Inflammatory macrophage (primary cell): ENCODE measurements at regions not wholly inside any gene's neighbourhood (a gene's known extent, or its start where the extent isn't known, plus 50 kb on each side); places are given as distances from the start of the nearest gene placed in this dataset.
"Not testable (repeated sequence)": the region's sequence is repeated elsewhere in the genome, so short reads cannot be mapped to it uniquely, and the experiment has no call there.

Experiments used
- DNase-seq, 2 donors: peaks; one replicate each; pipeline ENCODE4 v3.0.0-alpha.2; 2020 to 2022

DNA sequence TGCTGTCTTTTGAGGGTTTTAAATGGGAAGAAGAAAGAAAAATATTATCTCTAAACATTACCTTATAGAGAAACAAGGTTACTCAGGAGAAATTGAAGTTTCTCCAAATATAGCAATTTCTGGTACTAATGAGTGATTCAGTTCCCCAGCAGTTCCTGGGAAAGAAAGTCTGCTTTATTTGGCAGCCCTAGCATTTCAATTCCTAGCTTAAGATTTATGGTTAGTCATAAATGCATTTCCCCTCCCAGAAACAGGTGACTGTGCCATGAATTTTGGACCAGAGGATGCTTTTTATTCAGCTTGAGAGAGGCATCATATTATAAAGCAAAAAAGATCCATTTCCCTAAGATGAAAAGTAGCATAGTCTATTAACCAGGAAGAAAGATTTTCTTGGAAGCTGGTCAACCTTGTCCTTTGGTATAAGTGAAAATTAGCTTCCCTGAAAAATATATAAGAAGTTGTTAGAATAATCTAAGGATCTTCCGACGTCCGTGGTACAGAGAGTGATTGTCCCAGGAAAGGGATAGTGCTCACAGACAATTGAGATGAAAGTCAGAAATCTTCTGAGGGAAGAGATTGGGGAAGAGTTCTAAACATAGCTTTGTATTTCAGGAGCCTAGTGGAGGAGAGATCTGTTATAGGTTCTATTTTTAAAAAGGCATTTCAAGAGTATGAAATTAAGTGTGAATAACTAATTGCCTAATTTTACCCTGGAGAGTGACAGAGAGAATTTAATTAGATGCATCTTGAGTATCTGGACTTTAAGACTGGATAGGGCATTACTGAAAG, 164.9 kb downstream of the ESM1 start:
- no peak for DNase-seq

DNA sequence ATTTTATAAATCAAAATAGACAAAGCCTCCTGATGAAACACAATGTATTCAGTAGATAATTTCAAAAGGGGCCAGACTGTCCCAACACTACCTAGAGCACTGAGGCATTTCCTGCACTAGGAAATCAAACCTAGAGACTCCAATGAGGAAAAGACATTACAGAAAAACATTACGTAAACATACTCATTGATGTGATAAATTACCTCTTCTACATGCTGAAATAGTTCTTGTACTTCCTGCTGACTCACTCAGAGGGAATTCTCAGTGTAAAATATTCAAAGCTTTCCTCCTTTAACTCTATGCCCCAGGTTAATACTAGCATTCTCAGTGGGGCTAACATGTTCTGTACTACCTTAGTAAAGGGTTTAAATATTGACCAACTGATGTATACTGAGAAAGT, 178.0 kb downstream of the ESM1 start:
- no peak for DNase-seq

- no peak for DNase-seq
Measured at GRCh38 chr5:54804521-54804920, 180.9 kb downstream of the ESM1 start.

GRCh38 chr5:54804086-54804485, 181.3 kb downstream of the ESM1 start:
- DNase-seq: no peak

DNA sequence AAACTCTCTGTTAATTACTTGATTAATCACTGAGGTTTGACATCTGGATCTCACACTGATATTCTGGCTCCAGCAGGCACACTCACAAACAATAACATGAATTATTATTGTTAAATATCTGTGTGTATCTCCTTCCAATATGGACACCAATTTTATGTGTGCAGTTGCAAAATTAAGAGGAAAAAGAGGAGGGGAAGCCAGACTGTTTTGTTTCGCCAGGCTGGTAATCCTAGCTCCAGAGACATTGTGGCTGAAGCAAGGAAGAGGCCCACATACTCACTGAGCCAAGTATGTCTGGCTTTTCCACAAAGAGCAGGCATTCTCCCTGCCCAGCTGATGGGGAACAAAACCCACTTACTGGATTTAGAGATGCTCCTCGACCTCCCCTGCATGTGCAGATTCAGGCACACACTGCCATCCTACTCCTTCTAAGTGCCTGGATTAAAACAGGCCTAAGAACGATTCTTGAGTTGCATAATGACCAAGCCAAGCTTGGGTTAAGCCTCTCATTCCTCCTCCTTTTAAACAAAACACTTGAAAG, 181.9 kb downstream of the ESM1 start:
- no peak for DNase-seq

- DNase-seq: no peak
Measured at GRCh38 chr5:54799645-54800044, 185.7 kb downstream of the ESM1 start.

- DNase-seq: no peak
Measured at GRCh38 chr5:54795777-54796176, 189.6 kb downstream of the ESM1 start.

DNA sequence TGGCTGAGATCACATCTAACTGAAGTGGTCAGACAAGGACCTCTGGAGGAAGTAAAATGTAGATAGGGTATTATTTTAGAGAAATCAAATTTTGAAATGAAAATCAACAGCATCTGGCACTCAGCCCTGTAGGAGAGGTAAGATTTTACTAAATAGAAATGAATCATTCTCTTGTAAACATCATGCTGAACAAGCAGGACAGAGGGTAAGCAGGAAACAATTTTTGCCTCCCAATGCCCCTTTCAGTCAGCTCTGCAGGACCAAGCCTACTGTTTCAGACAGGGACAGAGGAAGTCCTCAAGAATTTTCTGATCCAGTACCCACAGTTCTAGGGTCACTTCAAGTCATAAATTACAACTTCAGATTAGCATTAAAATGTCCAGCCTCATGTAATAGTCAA, 190.1 kb downstream of the ESM1 start:
- no peak for DNase-seq

DNA sequence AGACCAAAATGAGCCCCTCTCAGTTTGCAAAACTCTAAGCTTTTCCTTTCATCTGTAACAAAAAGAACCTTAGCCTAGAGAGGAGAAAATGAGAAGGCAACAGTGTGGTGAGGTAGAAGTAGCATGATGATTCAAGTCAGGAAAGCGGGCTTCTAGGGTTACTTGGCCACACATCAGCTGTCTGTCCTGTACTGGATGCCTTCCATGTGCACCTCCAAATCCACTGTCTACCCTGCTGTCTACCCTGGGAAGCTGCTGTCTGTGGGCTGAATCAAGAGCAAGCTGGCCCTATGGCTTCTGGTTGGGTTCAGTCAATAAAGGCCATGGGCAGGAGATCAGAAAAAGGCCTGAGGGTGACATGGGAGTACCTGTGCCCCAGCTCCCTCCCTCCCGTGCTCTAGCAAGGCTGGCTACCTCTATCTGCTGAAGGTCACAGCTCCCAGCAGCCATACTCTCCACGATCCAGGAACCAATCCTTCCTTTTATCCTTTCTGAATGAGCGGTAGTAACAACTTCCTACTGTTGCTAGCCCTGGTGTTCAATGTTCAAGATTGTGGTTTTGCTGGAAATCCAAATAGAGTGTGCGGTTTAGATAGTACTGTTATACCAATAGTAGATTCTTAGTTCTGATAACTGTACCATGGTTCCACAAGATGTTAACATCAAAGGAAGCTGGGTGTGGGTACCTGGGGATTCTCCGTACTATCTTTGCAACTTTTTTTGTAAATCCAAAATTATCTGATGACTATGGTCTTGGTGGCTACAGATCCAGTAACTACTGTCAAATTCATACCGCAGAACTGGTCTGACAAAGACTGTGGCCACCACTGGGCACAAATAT, 191.0 kb downstream of the ESM1 start:
- DNase-seq: no peak

- DNase-seq: no peak
Measured at GRCh38 chr5:54793468-54794134, 191.8 kb downstream of the ESM1 start.

DNA sequence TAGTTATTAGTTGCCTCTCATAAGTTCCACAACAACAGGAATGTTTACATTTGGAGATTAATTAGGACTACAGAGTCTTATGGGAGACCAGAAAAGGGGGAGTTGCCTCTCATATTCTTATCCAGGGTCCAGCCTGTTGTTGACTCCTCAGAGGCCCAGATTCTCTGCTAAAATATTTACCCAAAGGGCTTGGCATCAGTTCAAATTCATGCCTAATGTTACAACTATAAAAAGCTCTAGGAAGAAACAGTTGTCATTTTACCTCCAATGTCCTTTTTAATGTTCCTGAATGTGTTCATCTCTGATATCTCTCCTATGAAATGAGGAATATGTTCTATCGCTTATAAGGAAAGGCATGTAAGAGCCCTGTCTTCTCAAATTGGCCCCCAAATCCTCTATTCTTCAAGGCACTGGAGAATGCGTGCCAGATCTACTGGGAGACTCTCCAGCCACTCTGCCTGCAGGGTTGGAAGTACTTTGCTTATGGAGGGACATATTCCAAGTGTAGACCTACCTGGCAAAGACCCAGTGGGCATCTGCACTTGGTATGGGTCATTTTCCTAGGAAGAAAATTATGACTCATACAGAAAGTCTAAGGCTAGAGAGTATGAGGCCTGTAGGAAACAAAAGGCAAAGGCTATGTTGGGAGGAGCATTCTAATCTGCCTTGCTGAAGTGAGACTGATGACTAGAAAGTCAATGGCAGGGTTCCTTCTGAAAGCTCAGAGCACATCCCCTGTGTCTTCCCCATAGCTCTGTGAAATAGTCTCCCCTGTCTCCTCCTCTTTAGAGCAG, 192.6 kb downstream of the ESM1 start:
- no peak for DNase-seq

DNA sequence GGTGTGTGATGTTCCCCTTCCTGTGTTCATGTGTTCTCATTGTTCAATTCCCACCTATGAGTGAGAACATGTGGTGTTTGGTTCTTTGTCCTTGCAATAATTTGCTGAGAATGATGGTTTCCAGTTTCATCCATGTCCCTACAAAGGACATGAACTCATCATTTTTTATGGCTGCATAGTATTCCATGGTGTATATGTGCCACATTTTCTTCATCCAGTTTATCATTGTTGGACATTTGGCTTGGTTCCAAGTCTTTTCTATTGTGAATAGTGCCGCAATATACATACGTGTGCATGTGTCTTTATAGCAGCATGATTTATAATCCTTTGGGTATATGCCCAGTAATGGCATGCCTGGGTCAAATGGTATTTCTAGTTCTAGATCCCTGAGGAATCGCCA, 197.5 kb downstream of the ESM1 start:
- not testable (repeated sequence) for DNase-seq

- peak; percentile 75 to 83 for DNase-seq
Measured at GRCh38 chr5:54785729-54786591, 199.4 kb downstream of the ESM1 start.

- no peak for DNase-seq
Measured at GRCh38 chr5:54778783-54779182, 206.6 kb downstream of the ESM1 start.

GRCh38 chr5:54775645-54776044, 209.7 kb downstream of the ESM1 start:
- no peak for DNase-seq

GRCh38 chr5:54774281-54775170, 210.9 kb downstream of the ESM1 start:
- DNase-seq: no peak

DNA sequence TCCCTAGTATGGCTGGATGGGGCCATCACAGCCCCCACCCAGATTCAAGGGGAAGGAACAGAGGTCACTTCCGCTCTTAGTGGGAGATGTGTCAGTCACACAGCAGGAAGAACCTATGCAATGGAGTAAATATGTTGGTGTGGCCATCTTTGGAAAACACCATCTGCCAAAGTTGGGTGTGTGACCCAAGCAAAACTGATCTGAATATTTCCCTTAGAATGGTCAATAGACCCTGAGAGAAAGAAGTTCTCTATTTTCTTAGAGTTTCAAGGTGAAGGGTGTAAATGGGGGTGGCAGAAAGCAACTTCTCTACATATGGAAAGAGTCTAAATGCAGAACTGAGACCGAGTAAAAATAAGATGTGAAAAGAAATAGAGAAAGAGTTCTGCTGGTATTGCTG, 212.7 kb downstream of the ESM1 start:
- DNase-seq: peak; percentile 52 to 66

DNA sequence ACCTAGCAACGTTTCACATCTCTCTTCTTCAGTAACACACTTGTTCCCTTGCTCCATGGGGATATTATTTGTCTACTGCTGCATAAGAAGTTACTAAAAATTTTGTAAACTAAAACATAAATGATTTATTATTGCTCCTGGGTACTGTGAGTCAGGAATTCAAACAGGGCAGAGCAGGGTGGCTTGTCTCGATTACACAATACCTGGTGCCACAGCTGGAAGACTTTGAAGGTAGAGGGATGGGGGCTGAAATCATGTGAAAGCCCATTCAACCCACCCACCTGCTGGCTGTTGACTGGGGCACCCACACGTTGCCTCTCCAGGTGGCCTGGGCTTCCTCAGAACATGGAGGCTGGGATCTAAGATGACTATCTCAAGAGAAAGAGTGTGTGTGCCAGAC, 213.2 kb downstream of the ESM1 start:
- DNase-seq: no peak

DNA sequence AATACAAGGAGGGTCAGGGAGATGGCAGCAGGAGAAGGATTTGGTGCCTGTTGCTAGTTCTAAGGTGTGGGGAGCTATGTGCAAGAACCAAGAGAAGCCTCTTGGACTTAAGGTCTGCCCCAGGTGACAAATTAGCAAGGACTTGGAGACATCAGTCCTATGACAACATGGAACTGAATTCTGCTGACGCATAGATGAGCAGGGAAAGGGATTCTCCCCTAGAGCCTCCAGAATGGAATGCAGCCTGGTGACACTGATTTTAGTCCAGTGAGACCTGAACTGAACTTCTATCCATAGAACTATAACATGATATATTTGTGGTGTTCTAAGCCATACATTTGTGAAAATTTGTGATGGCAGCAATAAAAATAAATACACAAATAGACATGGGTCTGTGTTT, 215.6 kb downstream of the ESM1 start:
- no peak for DNase-seq

DNA sequence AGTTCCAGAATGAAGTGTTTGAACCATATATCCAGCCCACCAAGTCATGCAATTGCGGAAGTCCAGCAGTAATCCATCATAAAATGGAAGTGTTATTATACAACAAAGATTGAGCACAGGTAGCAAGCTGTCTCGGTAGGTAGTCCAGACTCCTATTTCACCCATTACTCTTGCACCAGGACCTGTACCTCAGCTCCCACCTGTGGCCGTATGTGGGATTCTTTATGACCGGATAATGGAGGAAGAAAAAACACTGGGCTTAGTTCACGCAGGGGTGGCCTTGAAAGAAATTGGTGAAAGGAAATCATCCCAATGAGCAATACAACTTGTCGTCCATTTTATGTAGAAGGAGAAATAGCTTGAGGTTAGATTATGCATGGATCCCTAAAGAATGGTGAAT, 216.3 kb downstream of the ESM1 start:
- no peak for DNase-seq
